Keratinocyte (primary cell): ENCODE measurements at regions not wholly inside any gene's neighbourhood (a gene's known extent, or its start where the extent isn't known, plus 50 kb on each side); places are given as distances from the start of the nearest gene placed in this dataset.

ENCODE experiments used
- DNase-seq: peaks from one replicate; pipeline ENCODE4 v3.0.0-alpha.2; 2011; ENCODE audit warnings: low read depth, missing footprints, low spot score
- FAIRE-seq: peaks from 2 replicates; lab custom pipeline; 2011; peaks lifted over from hg19 to GRCh38; lab: Jason Lieb, UNC
- H2AFZ ChIP-seq: 2 replicates; pipeline ENCODE4 v1.6.0; 2012; ENCODE audit warnings: low read length, control low read depth, inconsistent platforms; ENCODE audit not compliant: control insufficient read depth
- H3K27ac ChIP-seq: 2 replicates; pipeline ENCODE4 v1.5.1; 2011; ENCODE audit warnings: low read length; ENCODE audit not compliant: control insufficient read depth, insufficient read depth
- H3K27me3 ChIP-seq: 3 replicates; pipeline ENCODE4 v1.6.0; 2011; ENCODE audit warnings: low read length; ENCODE audit not compliant: control insufficient read depth, insufficient read depth; ENCODE audit errors: extremely low read depth
- H3K36me3 ChIP-seq, 2 experiments: 2 replicates in 1 of 2; 3 replicates in 1 of 2; pipeline ENCODE4 v1.5.1; 2011; ENCODE audit warnings: low read length in 2 of 2, mild to moderate bottlenecking in 1 of 2; ENCODE audit not compliant: control insufficient read depth in 2 of 2, insufficient read depth in 2 of 2; ENCODE audit errors: extremely low read depth in 1 of 2
- H3K4me1 ChIP-seq: 3 replicates; pipeline ENCODE4 v1.5.1; 2011; ENCODE audit warnings: low read length; ENCODE audit not compliant: control insufficient read depth, insufficient read depth; ENCODE audit errors: extremely low read depth
- H3K4me2 ChIP-seq: 3 replicates; pipeline ENCODE4 v1.6.0; 2011; ENCODE audit warnings: low read depth, low read length; ENCODE audit not compliant: control insufficient read depth, insufficient read depth; ENCODE audit errors: extremely low read depth
- H3K4me3 ChIP-seq, 3 experiments: fragments of 200-600 bp in 1 of 3; sonication (generic) in 1 of 3; 2 replicates in 2 of 3; 3 replicates in 1 of 3; pipeline ENCODE4 v1.5.1; 2011 to 2016; ENCODE audit warnings: low read length in 3 of 3, mild to moderate bottlenecking in 3 of 3, control low read depth in 2 of 3, inconsistent platforms in 1 of 3, low read depth in 1 of 3, mixed read lengths in 1 of 3, mixed run types in 1 of 3, moderate library complexity in 1 of 3; ENCODE audit not compliant: control insufficient read depth in 2 of 3, insufficient read depth in 2 of 3; ENCODE audit errors: extremely low read depth in 1 of 3
- H3K79me2 ChIP-seq: 2 replicates; pipeline ENCODE4 v1.6.0; 2012; ENCODE audit warnings: low read length; ENCODE audit not compliant: control insufficient read depth, insufficient read depth
- H3K9ac ChIP-seq: 3 replicates; pipeline ENCODE4 v1.6.0; 2011; ENCODE audit warnings: low read length; ENCODE audit not compliant: control insufficient read depth, insufficient read depth; ENCODE audit errors: extremely low read depth
- H3K9me1 ChIP-seq: 3 replicates; pipeline ENCODE4 v1.6.0; 2011; ENCODE audit warnings: low read length; ENCODE audit not compliant: control insufficient read depth, insufficient read depth; ENCODE audit errors: extremely low read depth
- H3K9me3 ChIP-seq: 2 replicates; pipeline ENCODE4 v1.5.1; 2012; ENCODE audit warnings: low read depth, low read length; ENCODE audit not compliant: control insufficient read depth
- H4K20me1 ChIP-seq: 3 replicates; pipeline ENCODE4 v1.6.0; 2011; ENCODE audit warnings: low read length; ENCODE audit not compliant: control insufficient read depth, insufficient read depth; ENCODE audit errors: extremely low read depth
- CTCF ChIP-seq, 3 experiments: IDR thresholded peaks in 1 of 3; conservative IDR thresholded peaks in 1 of 3; optimal IDR thresholded peaks in 1 of 3; 2 replicates in 2 of 3; 3 replicates in 1 of 3; pipeline versions ENCODE3 to v1.5.1; 2011; ENCODE audit warnings: low read length in 3 of 3, mild to moderate bottlenecking in 3 of 3, moderate library complexity in 2 of 3, control low read depth in 1 of 3, inconsistent platforms in 1 of 3; ENCODE audit not compliant: insufficient read depth in 2 of 3; ENCODE audit errors: extremely low read depth in 1 of 3
- EZH2 ChIP-seq: IDR thresholded peaks from one replicate; pipeline ENCODE4 v1.6.1; 2012; ENCODE audit warnings: inconsistent platforms, mild to moderate bottlenecking, low read length, moderate library complexity
- dilution Hi-C: fragments of 300-500 bp; cut with MboI; formaldehyde crosslinking; loops from one replicate; pipeline ENCODE4 v1.7.0; 2020; ENCODE audit warnings: low sequenced_read_pairs; ENCODE audit not compliant: extremely low pct_ligation_motif_present

DNA sequence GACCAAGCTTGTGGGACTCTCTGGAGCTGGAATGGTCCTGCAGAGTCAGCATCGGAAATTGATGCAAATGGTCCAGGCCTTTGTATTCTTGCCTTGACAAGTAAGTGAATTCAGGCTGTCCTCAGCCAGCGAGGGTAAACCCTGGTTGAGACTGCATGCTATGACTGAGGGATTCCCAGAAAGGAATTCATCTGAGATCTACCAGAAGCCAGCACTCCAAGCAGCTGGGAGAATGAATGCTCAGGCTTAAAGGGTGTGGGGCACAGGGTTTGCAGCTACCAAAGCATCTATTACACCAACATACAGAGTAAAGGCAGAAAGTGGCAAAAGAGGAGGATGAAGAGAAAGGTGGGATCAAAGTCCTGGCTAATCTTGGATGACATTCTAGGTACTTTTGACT is 257.0 kb upstream of the LYPLAL1 start:
- Histone ChIP-seq H3K4me3 (no peak overlapping the region), H2AFZ (no peak overlapping the region), H3K9ac (no peak overlapping the region), H3K79me2 (no peaks in the 10 kb centered on the region), H3K4me2 (no peak overlapping the region), H4K20me1 (no peaks in the 10 kb centered on the region), H3K27ac (no peak overlapping the region), H3K36me3 (no peaks in the 10 kb centered on the region), H3K9me3 (no peaks in the 10 kb centered on the region), H3K27me3 (no peaks in the 10 kb centered on the region), H3K9me1 (no peaks in the 10 kb centered on the region), H3K4me1 (no peaks in the 10 kb centered on the region)
- no peak for DNase-seq
- dilution Hi-C loops = no loop called here
- no peak for TF ChIP-seq EZH2
- no peak for TF ChIP-seq CTCF (optimal IDR thresholded peaks at IDR 0.05 in 1 of 3, IDR thresholded peaks at IDR 0.05 in 1 of 3, conservative IDR thresholded peaks at IDR 0.05 in 1 of 3; ENCODE audit: extremely low read depth in 1 of 3, insufficient read depth in 2 of 3, low read length in 3 of 3)
- FAIRE-seq = no peak

DNA sequence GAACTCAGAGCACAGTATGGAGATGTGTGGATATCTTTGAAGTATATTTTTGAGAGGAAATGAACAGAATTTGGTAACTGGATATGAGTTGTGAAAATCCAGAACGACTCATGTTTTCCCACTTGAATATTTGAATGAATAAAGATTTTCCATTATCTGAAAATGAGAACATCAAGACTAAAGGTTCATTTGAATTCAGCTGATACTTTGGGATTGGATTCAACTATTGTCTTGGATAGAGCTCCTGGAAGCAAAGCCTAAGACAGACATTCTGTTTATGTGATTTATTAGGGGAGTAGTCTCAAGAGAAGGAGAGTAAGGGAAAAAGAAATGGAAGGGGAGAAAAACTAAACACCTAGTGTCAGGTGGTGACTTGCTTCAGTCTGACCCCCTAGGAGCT is 256.0 kb upstream of the LYPLAL1 start:
- DNase-seq (no peak), FAIRE-seq (no peak)

More for the DNA sequence above, 256.0 kb upstream of the LYPLAL1 start:
- Histone ChIP-seq H3K36me3 (no peaks in the 10 kb centered on the region), H3K4me1 (no peaks in the 10 kb centered on the region), H3K27me3 (no peaks in the 10 kb centered on the region), H3K4me2 (no peak overlapping the region), H3K4me3 (no peak overlapping the region), H2AFZ (no peak overlapping the region), H3K9me3 (no peaks in the 10 kb centered on the region), H4K20me1 (no peaks in the 10 kb centered on the region), H3K9ac (no peak overlapping the region), H3K27ac (no peak overlapping the region), H3K79me2 (no peaks in the 10 kb centered on the region), H3K9me1 (no peaks in the 10 kb centered on the region)
- dilution Hi-C loops = no loop called here
- TF ChIP-seq EZH2 (no peak), CTCF (optimal IDR thresholded peaks at IDR 0.05 in 1 of 3, IDR thresholded peaks at IDR 0.05 in 1 of 3, conservative IDR thresholded peaks at IDR 0.05 in 1 of 3; ENCODE audit: extremely low read depth in 1 of 3, insufficient read depth in 2 of 3, low read length in 3 of 3) (no peak)
